ENCODE measurements at regions not wholly inside any gene's neighbourhood (a gene's known extent, or its start where the extent isn't known, plus 50 kb on each side); places are given as distances from the start of the nearest gene placed in this dataset.

DNA sequence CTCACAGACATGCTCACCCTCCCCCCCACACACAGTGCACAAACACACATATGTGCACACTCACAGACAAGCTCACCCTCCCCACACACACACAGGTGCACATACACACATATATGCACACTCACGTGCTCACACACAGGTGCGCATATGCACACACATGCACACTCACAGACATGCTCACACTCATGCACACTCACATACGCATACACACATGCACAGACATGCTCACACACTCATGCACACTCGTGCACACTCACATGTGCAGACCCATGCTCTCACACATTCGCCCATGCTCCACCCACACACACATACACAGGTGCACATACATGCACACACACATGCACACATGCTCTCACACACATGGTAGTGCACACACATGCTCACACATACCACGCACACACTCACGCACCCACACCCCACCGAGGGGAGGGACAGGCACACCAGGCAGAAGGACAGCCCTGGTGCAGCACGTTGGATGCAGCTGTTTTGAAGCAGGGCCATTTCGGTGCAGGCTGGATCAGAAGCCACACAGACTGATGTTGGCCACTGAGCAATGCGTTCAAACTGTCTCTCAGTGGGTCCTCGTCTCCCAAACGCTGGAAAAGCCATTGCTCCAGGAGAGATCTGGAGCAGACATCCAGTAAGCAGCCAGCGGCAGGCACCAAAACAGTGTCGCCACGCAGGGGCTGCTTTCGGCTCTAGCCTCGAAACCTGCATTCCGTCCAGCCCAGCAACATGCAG is 86.2 kb upstream of the ZNF469 start:
- Histone ChIP-seq H3K9ac (ENCODE audit: low read depth, low read length) (no peak overlapping the region), H3K4me1 (ENCODE audit: control insufficient read depth, insufficient read depth, low read length) (no peaks in the 10 kb centered on the region), H3K36me3 (ENCODE audit: control insufficient read depth, insufficient read depth, low read length) (no peaks in the 10 kb centered on the region), H3K27ac (ENCODE audit: low read depth, low read length) (no peak overlapping the region), H3K9me3 (ENCODE audit: control insufficient read depth, insufficient read depth, low read length) (peaks cover 7% of the 10 kb centered on the region; the same call in 1 of the 2 replicates), H3K4me3 (ENCODE audit: low read depth, low read length) (no peak overlapping the region), H3K27me3 (ENCODE audit: control insufficient read depth, insufficient read depth, low read length) (no peaks in the 10 kb centered on the region)

GRCh38 chr16:88297178-88297720 is 85.5 kb upstream of the ZNF469 start:
- H3K4me3 ChIP-seq (ENCODE audit: low read depth, low read length): no peak overlapping the region
- no peaks in the 10 kb centered on the region for H3K27me3 ChIP-seq (ENCODE audit: control insufficient read depth, insufficient read depth, low read length)
- 0 out of 2 replicates have a peak, but pooled peaks cover 3% of the 10 kb centered on the region for H3K9me3 ChIP-seq (ENCODE audit: control insufficient read depth, insufficient read depth, low read length)
- H3K27ac ChIP-seq (ENCODE audit: low read depth, low read length): no peak overlapping the region
- H3K36me3 ChIP-seq (ENCODE audit: control insufficient read depth, insufficient read depth, low read length): no peaks in the 10 kb centered on the region
- H3K9ac ChIP-seq (ENCODE audit: low read depth, low read length): no peak overlapping the region
- H3K4me1 ChIP-seq (ENCODE audit: control insufficient read depth, insufficient read depth, low read length): no peaks in the 10 kb centered on the region

- Histone ChIP-seq H3K4me1 (ENCODE audit: control insufficient read depth, insufficient read depth, low read length) (no peaks in the 10 kb centered on the region), H3K36me3 (ENCODE audit: control insufficient read depth, insufficient read depth, low read length) (no peaks in the 10 kb centered on the region), H3K9ac (ENCODE audit: low read depth, low read length) (no peak overlapping the region), H3K27me3 (ENCODE audit: control insufficient read depth, insufficient read depth, low read length) (no peaks in the 10 kb centered on the region), H3K4me3 (ENCODE audit: low read depth, low read length) (no peak overlapping the region), H3K9me3 (ENCODE audit: control insufficient read depth, insufficient read depth, low read length) (no peaks in the 10 kb centered on the region), H3K27ac (ENCODE audit: low read depth, low read length) (no peak overlapping the region)
Observed at GRCh38 chr16:88298181-88298832, 84.5 kb upstream of the ZNF469 start.

DNA sequence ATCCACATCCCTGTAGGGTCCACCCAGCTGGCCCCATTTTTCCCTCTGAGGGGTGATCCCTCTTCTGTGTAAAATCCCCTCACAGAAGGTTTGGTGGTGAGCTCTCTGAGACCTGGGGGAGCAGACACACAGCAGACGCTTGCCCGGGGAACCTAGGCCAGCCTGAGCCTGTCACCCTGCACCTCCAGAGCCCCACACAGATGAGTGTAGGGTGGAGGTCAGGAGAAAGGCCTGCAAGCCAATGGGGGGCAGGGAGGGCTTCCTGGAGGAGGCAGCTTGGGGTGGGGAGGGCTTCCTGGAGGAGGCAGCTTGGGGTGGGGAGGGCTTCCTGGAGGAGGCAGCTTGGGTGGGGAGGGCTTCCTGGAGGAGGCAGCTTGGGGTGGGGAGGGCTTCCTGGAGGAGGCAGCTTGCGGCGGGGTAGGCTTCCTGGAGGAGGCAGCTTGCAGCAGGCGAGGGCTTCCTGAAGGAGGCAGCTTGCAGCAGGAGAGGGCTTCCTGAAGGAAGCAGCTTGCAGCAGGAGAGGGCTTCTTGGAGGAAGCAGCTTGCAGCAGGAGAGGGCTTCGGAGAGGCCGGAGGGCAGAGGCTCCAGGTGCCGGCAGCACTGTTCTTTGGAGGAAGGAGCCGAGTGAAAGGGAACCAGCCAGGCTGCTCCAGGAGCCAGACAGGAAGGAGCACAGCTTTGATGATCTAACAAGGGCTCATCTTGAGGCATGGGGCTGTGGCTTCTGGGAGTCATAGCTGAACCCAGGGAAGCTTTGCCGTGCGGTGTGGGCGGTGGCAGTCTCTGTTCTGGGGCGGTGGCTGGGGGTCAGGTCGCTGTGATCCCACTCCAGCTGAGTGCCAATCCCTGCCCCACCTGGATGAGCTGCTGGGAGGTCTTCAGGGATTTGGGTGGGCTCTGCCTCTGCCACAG is 83.7 kb upstream of the ZNF469 start:
- no peak overlapping the region for H3K9ac ChIP-seq (ENCODE audit: low read depth, low read length)
- no peaks in the 10 kb centered on the region for H3K36me3 ChIP-seq (ENCODE audit: control insufficient read depth, insufficient read depth, low read length)
- no peaks in the 10 kb centered on the region for H3K27me3 ChIP-seq (ENCODE audit: control insufficient read depth, insufficient read depth, low read length)
- no peak overlapping the region for H3K4me3 ChIP-seq (ENCODE audit: low read depth, low read length)
- no peaks in the 10 kb centered on the region for H3K9me3 ChIP-seq (ENCODE audit: control insufficient read depth, insufficient read depth, low read length)
- no peaks in the 10 kb centered on the region for H3K4me1 ChIP-seq (ENCODE audit: control insufficient read depth, insufficient read depth, low read length)
- no peak overlapping the region for H3K27ac ChIP-seq (ENCODE audit: low read depth, low read length)

GRCh38 chr16:88299751-88300462 is 82.9 kb upstream of the ZNF469 start:
- H3K9me3 ChIP-seq (ENCODE audit: control insufficient read depth, insufficient read depth, low read length): no peaks in the 10 kb centered on the region
- no peak overlapping the region for H3K27ac ChIP-seq (ENCODE audit: low read depth, low read length)
- H3K36me3 ChIP-seq (ENCODE audit: control insufficient read depth, insufficient read depth, low read length): no peaks in the 10 kb centered on the region
- H3K4me3 ChIP-seq (ENCODE audit: low read depth, low read length): no peak overlapping the region
- no peak overlapping the region for H3K9ac ChIP-seq (ENCODE audit: low read depth, low read length)
- H3K27me3 ChIP-seq (ENCODE audit: control insufficient read depth, insufficient read depth, low read length): no peaks in the 10 kb centered on the region
- H3K4me1 ChIP-seq (ENCODE audit: control insufficient read depth, insufficient read depth, low read length): no peaks in the 10 kb centered on the region

DNA sequence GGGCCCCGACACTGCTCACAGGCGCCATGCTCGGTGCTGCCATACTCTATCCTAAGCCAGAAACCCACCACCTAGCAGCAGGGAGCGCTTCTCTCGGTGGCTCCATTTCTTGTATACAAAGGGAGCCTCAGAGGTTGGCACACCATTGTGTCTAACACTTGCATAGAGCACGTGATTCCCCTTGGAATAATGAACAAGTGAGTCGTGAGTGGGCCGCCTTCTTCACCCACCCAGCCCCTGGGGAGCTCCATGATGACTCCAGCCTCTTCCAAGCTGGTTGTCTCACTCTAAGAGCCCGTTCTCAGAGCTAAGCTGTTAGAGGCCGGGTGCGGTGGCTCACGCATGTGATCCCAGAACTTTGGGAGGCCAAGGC is 82.3 kb upstream of the ZNF469 start:
- no peaks in the 10 kb centered on the region for H3K36me3 ChIP-seq (ENCODE audit: control insufficient read depth, insufficient read depth, low read length)
- no peak overlapping the region for H3K4me3 ChIP-seq (ENCODE audit: low read depth, low read length)
- H3K4me1 ChIP-seq (ENCODE audit: control insufficient read depth, insufficient read depth, low read length): no peaks in the 10 kb centered on the region
- H3K9me3 ChIP-seq (ENCODE audit: control insufficient read depth, insufficient read depth, low read length): peaks cover 5% of the 10 kb centered on the region
- no peaks in the 10 kb centered on the region for H3K27me3 ChIP-seq (ENCODE audit: control insufficient read depth, insufficient read depth, low read length)
- H3K27ac ChIP-seq (ENCODE audit: low read depth, low read length): no peak overlapping the region
- no peak overlapping the region for H3K9ac ChIP-seq (ENCODE audit: low read depth, low read length)

GRCh38 chr16:88301431-88301830 is 81.3 kb upstream of the ZNF469 start:
- Histone ChIP-seq H3K9ac (ENCODE audit: low read depth, low read length) (no peak overlapping the region), H3K27me3 (ENCODE audit: control insufficient read depth, insufficient read depth, low read length) (no peaks in the 10 kb centered on the region)

GRCh38 chr16:88301886-88302285 is 80.9 kb upstream of the ZNF469 start:
- H3K4me1 ChIP-seq (ENCODE audit: control insufficient read depth, insufficient read depth, low read length): no peaks in the 10 kb centered on the region
- H3K27ac ChIP-seq (ENCODE audit: low read depth, low read length): no peak overlapping the region
- no peak overlapping the region for H3K9ac ChIP-seq (ENCODE audit: low read depth, low read length)
- H3K36me3 ChIP-seq (ENCODE audit: control insufficient read depth, insufficient read depth, low read length): no peaks in the 10 kb centered on the region
- H3K9me3 ChIP-seq (ENCODE audit: control insufficient read depth, insufficient read depth, low read length): peaks cover 7% of the 10 kb centered on the region
- no peak overlapping the region for H3K4me3 ChIP-seq (ENCODE audit: low read depth, low read length)
- H3K27me3 ChIP-seq (ENCODE audit: control insufficient read depth, insufficient read depth, low read length): no peaks in the 10 kb centered on the region

More at GRCh38 chr16:88301431-88301830, 81.3 kb upstream of the ZNF469 start:
- H3K27ac ChIP-seq (ENCODE audit: low read depth, low read length): no peak overlapping the region
- H3K36me3 ChIP-seq (ENCODE audit: control insufficient read depth, insufficient read depth, low read length): no peaks in the 10 kb centered on the region
- peaks cover 7% of the 10 kb centered on the region for H3K9me3 ChIP-seq (ENCODE audit: control insufficient read depth, insufficient read depth, low read length)
- H3K4me3 ChIP-seq (ENCODE audit: low read depth, low read length): no peak overlapping the region
- H3K4me1 ChIP-seq (ENCODE audit: control insufficient read depth, insufficient read depth, low read length): no peaks in the 10 kb centered on the region

DNA sequence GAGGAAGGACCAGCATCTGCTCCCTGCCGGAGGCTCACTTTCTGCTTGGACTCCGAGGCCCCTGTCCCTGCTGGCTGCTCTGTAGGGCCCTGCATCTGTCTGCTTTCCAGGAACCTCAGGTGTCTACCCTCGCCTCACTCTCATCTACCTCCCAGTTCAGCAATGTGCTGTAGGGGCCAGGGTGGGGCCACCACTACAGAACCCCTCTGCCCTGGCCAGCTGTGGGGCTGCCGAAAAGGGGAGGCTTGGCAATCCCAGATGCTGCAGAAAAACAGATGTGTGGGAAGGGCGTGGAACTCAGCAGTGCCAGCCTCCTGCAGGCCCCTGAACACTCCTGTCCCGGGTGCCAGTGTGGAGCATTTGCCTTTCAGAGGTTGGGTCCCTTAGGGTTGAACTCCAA is 80.1 kb upstream of the ZNF469 start:
- Histone ChIP-seq H3K27me3 (ENCODE audit: control insufficient read depth, insufficient read depth, low read length) (no peaks in the 10 kb centered on the region), H3K4me1 (ENCODE audit: control insufficient read depth, insufficient read depth, low read length) (no peaks in the 10 kb centered on the region), H3K27ac (ENCODE audit: low read depth, low read length) (no peak overlapping the region)

DNA sequence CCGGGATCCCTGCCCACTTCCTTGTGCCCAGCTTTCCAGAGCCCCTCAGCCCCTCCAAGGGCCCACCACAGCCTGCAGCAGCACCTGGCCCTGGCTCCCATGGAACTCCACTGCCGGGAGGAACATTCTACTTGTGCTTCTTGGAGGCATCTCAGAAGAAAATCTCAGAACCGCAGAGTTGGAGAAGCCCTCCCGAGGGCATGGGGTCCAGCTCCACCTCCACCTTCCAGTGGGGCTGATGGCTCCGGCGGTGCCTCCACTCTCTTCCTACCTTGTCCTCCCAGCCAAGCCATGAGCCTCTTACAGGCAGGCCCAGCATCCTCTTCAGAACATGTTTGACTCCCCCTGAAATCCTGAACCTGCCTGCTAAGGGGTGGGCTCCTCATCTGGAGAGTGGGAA is 79.4 kb upstream of the ZNF469 start:
- Histone ChIP-seq H3K27ac (ENCODE audit: low read depth, low read length) (no peak overlapping the region), H3K27me3 (ENCODE audit: control insufficient read depth, insufficient read depth, low read length) (no peaks in the 10 kb centered on the region), H3K36me3 (ENCODE audit: control insufficient read depth, insufficient read depth, low read length) (no peaks in the 10 kb centered on the region), H3K9ac (ENCODE audit: low read depth, low read length) (no peak overlapping the region), H3K4me1 (ENCODE audit: control insufficient read depth, insufficient read depth, low read length) (no peaks in the 10 kb centered on the region), H3K4me3 (ENCODE audit: low read depth, low read length) (no peak overlapping the region), H3K9me3 (ENCODE audit: control insufficient read depth, insufficient read depth, low read length) (peaks cover 13% of the 10 kb centered on the region)

More for the DNA sequence above, 80.1 kb upstream of the ZNF469 start:
- H3K9ac ChIP-seq (ENCODE audit: low read depth, low read length): no peak overlapping the region
- H3K9me3 ChIP-seq (ENCODE audit: control insufficient read depth, insufficient read depth, low read length): peaks cover 9% of the 10 kb centered on the region
- no peaks in the 10 kb centered on the region for H3K36me3 ChIP-seq (ENCODE audit: control insufficient read depth, insufficient read depth, low read length)
- no peak overlapping the region for H3K4me3 ChIP-seq (ENCODE audit: low read depth, low read length)
